NCI-H460 (cell line): ENCODE measurements at regions not wholly inside any gene's neighbourhood (a gene's known extent, or its start where the extent isn't known, plus 50 kb on each side); places are given as distances from the start of the nearest gene placed in this dataset.
A peak's percentile ranks its signal among the peaks of the same experiment; 100 is the strongest.

Experiments
- DNase-seq: peaks from one replicate; pipeline ENCODE4 v3.0.0-alpha.2; 2016; ENCODE audit warnings: low read depth; ENCODE audit errors: extremely low read depth

GRCh38 chr21:22827422-22827821 lies 1829.2 kb downstream of the NCAM2 start:
- DNase-seq: no peak

GRCh38 chr21:22842875-22843274 lies 1844.7 kb downstream of the NCAM2 start:
- DNase-seq: no peak

- peak; percentile 22 for DNase-seq
Observed at GRCh38 chr21:22855581-22855980, 1857.4 kb downstream of the NCAM2 start.

- no peak for DNase-seq
Observed at GRCh38 chr21:22871692-22872091, 1873.5 kb downstream of the NCAM2 start.

- no peak for DNase-seq
Observed at GRCh38 chr21:22880573-22880972, 1882.4 kb downstream of the NCAM2 start.

- no peak for DNase-seq
Observed at GRCh38 chr21:22881131-22881530, 1882.9 kb downstream of the NCAM2 start.

GRCh38 chr21:22885079-22885478 lies 1886.9 kb downstream of the NCAM2 start:
- DNase-seq: no peak

GRCh38 chr21:22885614-22886013 lies 1887.4 kb downstream of the NCAM2 start:
- no peak for DNase-seq

- no peak for DNase-seq
Observed at GRCh38 chr21:22889445-22889844, 1891.2 kb downstream of the NCAM2 start.

- DNase-seq: no peak
Observed at GRCh38 chr21:22890656-22891055, 1892.4 kb downstream of the NCAM2 start.

- no peak for DNase-seq
Observed at GRCh38 chr21:22892028-22892427, 1893.8 kb downstream of the NCAM2 start.

GRCh38 chr21:22892740-22893139 lies 1894.5 kb downstream of the NCAM2 start:
- DNase-seq: no peak

- no peak for DNase-seq
Observed at GRCh38 chr21:22898051-22898665, 1899.9 kb downstream of the NCAM2 start.

GRCh38 chr21:22900490-22900889 lies 1902.3 kb downstream of the NCAM2 start:
- DNase-seq: peak; percentile 6

- DNase-seq: no peak
Observed at GRCh38 chr21:22903851-22904250, 1905.6 kb downstream of the NCAM2 start.

- DNase-seq: no peak
Observed at GRCh38 chr21:22904385-22904784, 1906.2 kb downstream of the NCAM2 start.

GRCh38 chr21:22925032-22925431 lies 1926.8 kb downstream of the NCAM2 start:
- no peak for DNase-seq

GRCh38 chr21:22927469-22927868 lies 1929.3 kb downstream of the NCAM2 start:
- DNase-seq: no peak

- DNase-seq: no peak
Observed at GRCh38 chr21:22941779-22942490, 1943.7 kb downstream of the NCAM2 start.

GRCh38 chr21:22955559-22955958 lies 1957.3 kb downstream of the NCAM2 start:
- DNase-seq: no peak

- no peak for DNase-seq
Observed at GRCh38 chr21:22961258-22961657, 1963.0 kb downstream of the NCAM2 start.

GRCh38 chr21:22965455-22966135 lies 1967.4 kb downstream of the NCAM2 start:
- no peak for DNase-seq
